ENCODE measurements at regions not wholly inside any gene's neighbourhood (a gene's known extent, or its start where the extent isn't known, plus 50 kb on each side); places are given as distances from the start of the nearest gene placed in this dataset.

GRCh38 chr15:60057554-60057953, 53.4 kb downstream of the FOXB1 start:
- no peak for FAIRE-seq

GRCh38 chr15:60059186-60059585, 55.1 kb downstream of the FOXB1 start:
- FAIRE-seq: no peak

GRCh38 chr15:60061758-60062157, 57.6 kb downstream of the FOXB1 start:
- no peak for FAIRE-seq

- no peak for FAIRE-seq
Observed at GRCh38 chr15:60062826-60063225, 58.7 kb downstream of the FOXB1 start.

GRCh38 chr15:60065951-60066350, 61.8 kb downstream of the FOXB1 start:
- no peak for FAIRE-seq

- no peak for FAIRE-seq
Observed at GRCh38 chr15:60070838-60071493, 66.9 kb downstream of the FOXB1 start.

GRCh38 chr15:60072826-60073465, 68.8 kb downstream of the FOXB1 start:
- no peak for FAIRE-seq

- FAIRE-seq: no peak
Observed at GRCh38 chr15:60073466-60073840, 69.3 kb downstream of the FOXB1 start.

GRCh38 chr15:60074181-60074885, 70.2 kb downstream of the FOXB1 start:
- FAIRE-seq: no peak

GRCh38 chr15:60076045-60076444, 71.9 kb downstream of the FOXB1 start:
- FAIRE-seq: no peak

- no peak for FAIRE-seq
Observed at GRCh38 chr15:60076582-60077276, 72.6 kb downstream of the FOXB1 start.

GRCh38 chr15:60077581-60078359, 73.7 kb downstream of the FOXB1 start:
- no peak for FAIRE-seq

GRCh38 chr15:60079210-60079609, 75.1 kb downstream of the FOXB1 start:
- no peak for FAIRE-seq

- no peak for FAIRE-seq
Observed at GRCh38 chr15:60081976-60082375, 77.9 kb downstream of the FOXB1 start.

GRCh38 chr15:60083318-60083717, 79.2 kb downstream of the FOXB1 start:
- FAIRE-seq: no peak

- FAIRE-seq: no peak
Observed at GRCh38 chr15:60086681-60087429, 82.7 kb downstream of the FOXB1 start.

- FAIRE-seq: no peak
Observed at GRCh38 chr15:60087561-60087960, 83.5 kb downstream of the FOXB1 start.

- no peak for FAIRE-seq
Observed at GRCh38 chr15:60090747-60091146, 86.6 kb downstream of the FOXB1 start.

GRCh38 chr15:60091157-60091556, 87.0 kb downstream of the FOXB1 start:
- no peak for FAIRE-seq

GRCh38 chr15:60091911-60092310, 87.8 kb downstream of the FOXB1 start:
- no peak for FAIRE-seq

- no peak for FAIRE-seq
Observed at GRCh38 chr15:60093273-60094067, 89.4 kb downstream of the FOXB1 start.

Data from G401.6 (cell line).